Colonic mucosa (tissue), 4 donors: ENCODE measurements at regions not wholly inside any gene's neighbourhood (a gene's known extent, or its start where the extent isn't known, plus 50 kb on each side); places are given as distances from the start of the nearest gene placed in this dataset.
A peak's percentile ranks its signal among the peaks of the same experiment; 100 is the strongest.

Experiments
- DNase-seq: peaks from one replicate; pipeline ENCODE4 v3.0.0-alpha.2; 2020
- H3K27ac ChIP-seq: fragments of 200-600 bp; one replicate; pipeline ENCODE4 v1.8.0; 2021
- H3K27me3 ChIP-seq: fragments of 200-600 bp; one replicate; pipeline ENCODE4 v1.8.0; 2021
- H3K36me3 ChIP-seq: fragments of 200-600 bp; one replicate; pipeline ENCODE4 v1.8.0; 2021
- H3K4me1 ChIP-seq: fragments of 200-600 bp; one replicate; pipeline ENCODE4 v1.8.0; 2021; ENCODE audit warnings: mild to moderate bottlenecking
- H3K4me3 ChIP-seq: fragments of 200-600 bp; one replicate; pipeline ENCODE4 v1.8.0; 2021
- H3K9ac ChIP-seq, 2 donors: one replicate each; pipeline ENCODE4 v1.7.0; 2013; ENCODE audit warnings: control low read depth in 2 of 2, low read depth in 2 of 2, low read length in 2 of 2
- H3K9me3 ChIP-seq: fragments of 200-600 bp; one replicate; pipeline ENCODE4 v1.8.0; 2021
- intact Hi-C: fragments of 100-400 bp; cut with DNase I; formaldehyde crosslinking; loops from one replicate; pipeline ENCODE4 v1.14.1; 2022
- TF ChIP-seq, protein P1 (sequence below): fragments of 200-600 bp; IDR thresholded peaks from one replicate; pipeline ENCODE4 v1.8.0; 2022; ENCODE audit warnings: antibody characterized with exemption, mild to moderate bottlenecking
- donor health status: healthy.
- donor health status: DM: no; HTN: no; CAD: no.
- donor health status: DM: no; HTN: no; CAD: no.

DNA sequence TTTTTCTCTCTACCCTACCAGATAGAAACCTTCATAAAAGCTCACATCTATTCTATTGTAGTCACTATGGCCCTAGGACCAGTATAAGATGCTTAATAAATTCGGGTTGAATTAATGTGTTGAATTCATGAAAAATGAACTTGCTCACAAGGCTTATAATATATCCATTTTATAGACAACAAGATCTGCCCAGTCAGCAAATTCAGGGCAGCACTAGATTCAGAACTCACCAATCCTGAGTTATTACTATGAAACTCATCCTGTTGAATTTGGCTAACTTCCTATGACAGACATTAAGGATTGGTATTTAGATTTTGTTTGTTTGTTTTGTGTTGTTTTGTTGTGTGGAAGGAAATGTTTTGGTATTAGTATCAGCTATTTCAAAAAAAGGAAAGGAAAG is 143.6 kb upstream of the CCNG1 start:
- TF ChIP-seq, protein P1, sequence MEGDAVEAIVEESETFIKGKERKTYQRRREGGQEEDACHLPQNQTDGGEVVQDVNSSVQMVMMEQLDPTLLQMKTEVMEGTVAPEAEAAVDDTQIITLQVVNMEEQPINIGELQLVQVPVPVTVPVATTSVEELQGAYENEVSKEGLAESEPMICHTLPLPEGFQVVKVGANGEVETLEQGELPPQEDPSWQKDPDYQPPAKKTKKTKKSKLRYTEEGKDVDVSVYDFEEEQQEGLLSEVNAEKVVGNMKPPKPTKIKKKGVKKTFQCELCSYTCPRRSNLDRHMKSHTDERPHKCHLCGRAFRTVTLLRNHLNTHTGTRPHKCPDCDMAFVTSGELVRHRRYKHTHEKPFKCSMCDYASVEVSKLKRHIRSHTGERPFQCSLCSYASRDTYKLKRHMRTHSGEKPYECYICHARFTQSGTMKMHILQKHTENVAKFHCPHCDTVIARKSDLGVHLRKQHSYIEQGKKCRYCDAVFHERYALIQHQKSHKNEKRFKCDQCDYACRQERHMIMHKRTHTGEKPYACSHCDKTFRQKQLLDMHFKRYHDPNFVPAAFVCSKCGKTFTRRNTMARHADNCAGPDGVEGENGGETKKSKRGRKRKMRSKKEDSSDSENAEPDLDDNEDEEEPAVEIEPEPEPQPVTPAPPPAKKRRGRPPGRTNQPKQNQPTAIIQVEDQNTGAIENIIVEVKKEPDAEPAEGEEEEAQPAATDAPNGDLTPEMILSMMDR = no peak
- intact Hi-C loops = no loop called here
- no peaks in the 10 kb centered on the region for H3K9me3 ChIP-seq
- H3K27ac ChIP-seq = no peak overlapping the region
- H3K4me3 ChIP-seq = no peak overlapping the region
- DNase-seq = no peak
- H3K36me3 ChIP-seq = no peaks in the 10 kb centered on the region
- no peaks in the 10 kb centered on the region for H3K27me3 ChIP-seq
- no peak overlapping the region for H3K9ac ChIP-seq
- no peaks in the 10 kb centered on the region for H3K4me1 ChIP-seq

DNA sequence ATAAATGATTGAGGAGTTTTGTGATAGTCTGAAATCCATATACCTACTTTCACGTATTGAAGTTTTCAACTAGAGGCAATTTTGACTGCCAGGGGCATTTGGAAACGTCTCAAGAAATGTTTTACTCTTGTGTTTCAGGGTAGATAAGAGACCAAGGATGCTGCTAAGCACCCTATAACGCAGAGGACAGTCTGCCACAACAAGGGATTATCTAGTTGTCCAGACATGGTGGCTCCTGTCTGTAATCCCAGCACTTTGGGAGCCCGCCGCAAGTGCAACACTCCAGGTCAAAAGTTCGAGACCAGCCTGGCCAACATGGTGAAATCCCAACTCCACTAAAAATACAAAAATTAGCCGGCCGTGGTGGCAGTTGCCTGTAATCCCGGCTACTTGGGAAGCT is 133.7 kb upstream of the CCNG1 start:
- TF ChIP-seq, protein P1 = no peak
- Histone ChIP-seq H3K27ac (no peak overlapping the region), H3K27me3 (no peaks in the 10 kb centered on the region), H3K4me1 (no peaks in the 10 kb centered on the region), H3K36me3 (no peaks in the 10 kb centered on the region), H3K9ac (no peak overlapping the region), H3K9me3 (no peaks in the 10 kb centered on the region), H3K4me3 (no peak overlapping the region)
- intact Hi-C loops = no loop called here
- no peak for DNase-seq

DNA sequence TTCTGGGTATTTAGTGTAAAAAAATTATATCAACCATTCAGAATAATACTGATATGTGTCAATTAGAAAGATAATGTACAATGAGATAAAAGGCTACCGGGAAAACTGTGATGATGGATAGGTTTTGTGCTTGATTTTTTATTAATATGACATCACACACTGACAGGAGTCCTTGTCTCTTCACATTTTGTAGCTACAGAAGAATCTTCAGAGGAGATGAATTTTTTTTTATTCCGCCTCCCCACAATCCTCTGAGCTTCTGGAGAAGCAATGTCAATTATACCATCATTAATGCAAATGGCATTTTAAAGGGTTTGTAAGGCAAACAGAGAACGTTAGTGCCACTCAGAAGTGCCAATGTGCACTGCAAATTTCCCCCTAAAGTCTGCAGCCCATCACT is 131.7 kb upstream of the CCNG1 start:
- no peak overlapping the region for H3K4me3 ChIP-seq
- no peaks in the 10 kb centered on the region for H3K36me3 ChIP-seq
- no peak overlapping the region for H3K9ac ChIP-seq
- no peaks in the 10 kb centered on the region for H3K4me1 ChIP-seq
- no peak overlapping the region for H3K27ac ChIP-seq
- intact Hi-C loops = loop anchor here (5.0 kb wide), 1 partner anchor 102 kb away; no protein-coding TSS in a partner anchor
- no peaks in the 10 kb centered on the region for H3K27me3 ChIP-seq
- H3K9me3 ChIP-seq = no peaks in the 10 kb centered on the region
- TF ChIP-seq, protein P1 = no peak
- DNase-seq = no peak

DNA sequence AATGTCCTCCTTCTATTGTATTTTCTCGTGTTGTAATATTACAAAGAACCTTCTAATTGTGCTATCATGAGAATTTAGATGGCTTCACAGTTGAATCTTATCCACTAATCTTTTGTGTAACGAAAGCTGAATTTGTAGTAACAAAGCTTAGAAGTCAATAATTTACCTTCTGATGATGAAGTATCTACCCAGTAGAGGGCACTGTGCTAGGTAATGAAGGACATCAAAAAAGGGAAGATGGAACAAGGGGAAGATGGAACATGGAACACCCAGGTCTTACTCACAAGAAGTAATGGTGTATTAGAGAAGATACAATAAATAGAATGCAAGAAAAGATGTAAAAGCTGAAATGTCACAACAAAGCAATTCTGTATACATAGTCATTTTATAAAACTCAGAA is 131.0 kb upstream of the CCNG1 start:
- no peaks in the 10 kb centered on the region for H3K4me1 ChIP-seq
- H3K36me3 ChIP-seq = no peaks in the 10 kb centered on the region
- H3K9ac ChIP-seq = no peak overlapping the region
- TF ChIP-seq, protein P1 = peak; percentile 27
- DNase-seq = no peak
- no peaks in the 10 kb centered on the region for H3K9me3 ChIP-seq
- no peaks in the 10 kb centered on the region for H3K27me3 ChIP-seq
- intact Hi-C loops = loop anchor here (5.0 kb wide), 1 partner anchor 101 kb away; no protein-coding TSS in a partner anchor
- no peak overlapping the region for H3K27ac ChIP-seq
- H3K4me3 ChIP-seq = no peak overlapping the region

DNA sequence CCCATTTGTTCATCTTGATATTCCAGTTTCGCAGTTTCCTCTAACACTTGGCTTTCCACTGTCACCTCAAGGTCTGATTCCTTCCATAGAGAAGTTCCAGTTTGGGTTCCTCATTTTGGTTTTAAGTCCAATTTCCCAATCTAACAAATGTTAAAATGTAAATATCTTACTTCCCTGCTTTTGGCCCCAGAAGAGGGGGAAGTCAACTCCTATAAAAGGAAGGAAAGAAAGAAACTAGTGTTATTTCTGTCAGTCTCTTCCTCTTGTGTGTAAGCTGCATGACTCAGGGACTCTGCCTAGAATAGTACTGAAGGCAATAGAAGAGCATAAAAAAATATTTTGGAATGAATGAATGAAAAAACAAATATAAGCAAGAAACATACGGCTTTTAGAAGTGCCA is 127.5 kb upstream of the CCNG1 start:
- H3K27me3 ChIP-seq = no peaks in the 10 kb centered on the region
- H3K9me3 ChIP-seq = no peaks in the 10 kb centered on the region
- intact Hi-C loops = loop anchor here (5.0 kb wide), 1 partner anchor 97 kb away; no protein-coding TSS in a partner anchor
- TF ChIP-seq, protein P1 = no peak
- no peaks in the 10 kb centered on the region for H3K36me3 ChIP-seq
- no peak overlapping the region for H3K9ac ChIP-seq
- no peak for DNase-seq
- no peaks in the 10 kb centered on the region for H3K4me1 ChIP-seq
- no peak overlapping the region for H3K27ac ChIP-seq
- no peak overlapping the region for H3K4me3 ChIP-seq

DNA sequence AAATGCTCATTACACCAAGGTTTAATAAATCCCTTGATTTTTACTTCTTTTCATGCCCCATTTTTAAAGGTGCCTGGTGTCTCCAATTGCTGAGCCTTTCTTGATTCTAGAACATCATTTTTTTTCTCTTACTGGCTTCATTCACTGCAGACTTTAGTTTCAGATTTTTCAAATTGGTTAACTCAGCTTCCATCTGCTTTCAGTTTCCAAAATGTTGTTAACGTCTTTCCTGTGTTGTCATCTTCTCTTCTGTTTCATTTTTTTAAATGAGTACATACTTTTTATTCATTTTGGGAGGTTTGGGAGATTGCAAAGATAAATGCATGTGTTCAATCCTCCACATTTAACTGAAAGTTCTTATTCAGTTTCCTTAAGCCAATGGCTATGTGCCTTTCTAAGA is 126.4 kb upstream of the CCNG1 start:
- no peaks in the 10 kb centered on the region for H3K4me1 ChIP-seq
- TF ChIP-seq, protein P1 = no peak
- no peaks in the 10 kb centered on the region for H3K36me3 ChIP-seq
- H3K9me3 ChIP-seq = no peaks in the 10 kb centered on the region
- H3K27me3 ChIP-seq = no peaks in the 10 kb centered on the region
- intact Hi-C loops = no loop called here
- no peak overlapping the region for H3K9ac ChIP-seq
- no peak overlapping the region for H3K27ac ChIP-seq
- no peak overlapping the region for H3K4me3 ChIP-seq
- no peak for DNase-seq
